GM20000 (cell line): ENCODE measurements at regions not wholly inside any gene's neighbourhood (a gene's known extent, or its start where the extent isn't known, plus 50 kb on each side); places are given as distances from the start of the nearest gene placed in this dataset.

Experiments
- DNase-seq: peaks from one replicate; pipeline ENCODE4 v3.0.0; 2012; ENCODE audit warnings: low spot score
- TF ChIP-seq, protein P1 (sequence below): IDR thresholded peaks from 2 replicates; pipeline ENCODE4 v1.5.1; 2012; ENCODE audit warnings: mild to moderate bottlenecking, control low read depth; ENCODE audit errors: extremely low read depth, missing control alignments

DNA sequence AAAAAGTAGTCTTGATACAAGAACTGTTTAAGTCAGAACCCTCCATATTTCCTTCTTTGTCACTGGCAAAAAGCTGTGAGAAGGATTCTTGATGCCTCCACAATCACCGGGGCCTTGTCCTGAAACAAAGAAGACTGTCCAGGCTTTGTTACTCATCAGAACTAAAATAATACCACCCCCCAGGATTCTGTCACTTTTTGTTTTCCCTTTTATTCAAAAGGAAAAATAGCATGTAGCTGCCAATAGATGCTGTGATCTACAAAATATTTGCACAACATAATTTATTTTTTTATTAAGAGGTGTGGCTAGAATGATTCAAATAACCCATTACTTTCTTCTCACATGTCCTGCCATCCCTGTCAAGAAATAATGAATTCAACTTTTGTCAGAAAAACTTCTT, 173.7 kb downstream of the LYPLAL1 start:
- TF ChIP-seq, protein P1, sequence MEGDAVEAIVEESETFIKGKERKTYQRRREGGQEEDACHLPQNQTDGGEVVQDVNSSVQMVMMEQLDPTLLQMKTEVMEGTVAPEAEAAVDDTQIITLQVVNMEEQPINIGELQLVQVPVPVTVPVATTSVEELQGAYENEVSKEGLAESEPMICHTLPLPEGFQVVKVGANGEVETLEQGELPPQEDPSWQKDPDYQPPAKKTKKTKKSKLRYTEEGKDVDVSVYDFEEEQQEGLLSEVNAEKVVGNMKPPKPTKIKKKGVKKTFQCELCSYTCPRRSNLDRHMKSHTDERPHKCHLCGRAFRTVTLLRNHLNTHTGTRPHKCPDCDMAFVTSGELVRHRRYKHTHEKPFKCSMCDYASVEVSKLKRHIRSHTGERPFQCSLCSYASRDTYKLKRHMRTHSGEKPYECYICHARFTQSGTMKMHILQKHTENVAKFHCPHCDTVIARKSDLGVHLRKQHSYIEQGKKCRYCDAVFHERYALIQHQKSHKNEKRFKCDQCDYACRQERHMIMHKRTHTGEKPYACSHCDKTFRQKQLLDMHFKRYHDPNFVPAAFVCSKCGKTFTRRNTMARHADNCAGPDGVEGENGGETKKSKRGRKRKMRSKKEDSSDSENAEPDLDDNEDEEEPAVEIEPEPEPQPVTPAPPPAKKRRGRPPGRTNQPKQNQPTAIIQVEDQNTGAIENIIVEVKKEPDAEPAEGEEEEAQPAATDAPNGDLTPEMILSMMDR = no peak
- DNase-seq = no peak

DNA sequence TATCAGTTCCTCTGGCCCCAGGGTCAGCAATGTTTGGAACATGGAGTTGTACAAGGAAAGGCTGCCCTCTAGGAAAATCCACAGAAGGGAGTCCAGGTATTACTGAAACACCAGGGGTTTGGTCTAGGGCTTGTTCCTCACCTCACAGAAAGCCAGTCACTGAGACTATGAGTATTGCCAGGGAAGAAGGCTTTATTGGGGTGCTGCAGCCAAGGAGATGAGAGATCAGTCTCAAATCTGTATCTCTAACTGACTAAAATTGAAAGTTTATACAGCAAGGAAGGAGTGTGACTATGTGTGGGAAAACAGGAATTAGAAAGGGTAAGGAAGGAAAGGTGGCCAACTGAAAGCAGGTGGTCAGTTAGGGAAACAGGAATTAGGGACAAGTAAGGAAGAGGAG, 172.3 kb downstream of the LYPLAL1 start:
- TF ChIP-seq, protein P1 = no peak

DNA sequence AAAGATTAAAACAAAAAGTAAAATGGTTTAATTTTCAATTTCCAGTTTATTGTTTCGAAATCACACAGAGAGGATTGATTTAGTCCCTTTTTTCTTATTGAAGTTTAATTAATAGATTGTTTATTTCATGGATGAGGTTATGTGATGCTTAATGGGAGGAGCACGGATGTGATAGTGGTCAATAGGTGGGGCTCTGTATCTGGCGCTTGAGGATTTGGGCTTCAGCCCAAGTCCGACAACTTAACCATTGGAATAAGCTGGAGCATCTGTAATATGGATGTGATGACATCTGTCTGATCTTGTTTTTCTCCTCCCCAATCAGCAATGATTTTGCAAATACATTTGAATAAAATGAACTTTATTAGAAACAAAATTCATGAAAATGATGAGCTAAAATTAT, 169.2 kb downstream of the LYPLAL1 start:
- TF ChIP-seq, protein P1 = no peak
- DNase-seq = no peak

More for the DNA sequence above, 172.3 kb downstream of the LYPLAL1 start:
- no peak for DNase-seq

DNA sequence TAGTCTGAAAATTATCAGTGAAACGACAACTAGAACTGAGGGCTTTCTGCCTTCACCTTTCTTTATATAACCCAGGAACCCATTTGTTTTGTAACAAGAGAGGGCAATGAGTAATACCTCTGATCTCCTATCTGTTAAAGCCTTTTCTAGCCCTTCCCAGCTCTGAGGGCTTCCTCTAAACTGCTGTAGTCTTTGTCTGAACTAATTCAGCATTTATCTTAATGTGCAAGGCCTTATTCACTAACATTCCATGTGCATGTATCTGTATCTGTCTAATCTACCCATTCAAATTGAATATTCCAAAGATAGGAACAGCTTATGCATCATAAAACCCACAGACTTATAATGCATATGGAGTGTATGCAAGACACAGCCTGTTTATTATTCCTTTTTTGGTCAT, 167.1 kb downstream of the LYPLAL1 start:
- DNase-seq = no peak
- TF ChIP-seq, protein P1 = no peak

DNA sequence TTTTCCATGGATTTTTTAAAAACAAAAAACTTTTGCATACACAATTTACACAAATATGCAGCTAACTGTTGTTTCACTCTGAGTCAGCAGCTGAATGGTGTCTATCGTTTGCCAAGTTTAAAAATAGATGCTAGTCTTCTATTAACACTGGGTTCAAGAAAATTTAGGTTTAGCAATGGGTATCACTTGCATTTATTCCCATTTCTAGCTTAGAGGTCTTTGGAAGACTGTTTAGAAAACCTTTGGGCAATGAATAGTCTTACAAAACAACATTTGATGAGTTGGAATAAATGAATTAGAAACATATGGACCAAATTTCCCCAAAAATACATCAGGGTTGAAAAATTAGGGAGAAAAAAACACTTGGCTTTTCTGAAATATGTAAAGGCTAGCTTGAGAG, 165.8 kb downstream of the LYPLAL1 start:
- no peak for DNase-seq
- TF ChIP-seq, protein P1 = no peak

DNA sequence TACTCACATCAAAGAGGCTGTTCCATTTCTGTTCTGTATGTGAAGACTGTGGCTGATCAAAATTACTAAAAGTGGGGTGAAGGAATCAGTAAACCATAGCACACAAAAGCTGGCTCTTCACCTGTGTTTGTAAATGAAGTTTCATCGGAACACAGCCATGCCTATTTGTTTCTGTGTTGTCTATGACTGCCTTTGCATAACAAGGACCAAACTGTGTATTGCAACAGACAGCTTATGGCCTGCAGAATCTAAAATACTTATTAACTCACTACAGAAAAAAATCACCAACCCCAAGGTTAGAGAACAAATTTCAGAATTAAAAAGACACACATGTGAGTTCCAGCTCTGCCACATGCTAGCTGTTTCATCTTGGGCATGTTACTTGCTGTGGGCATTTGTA, 163.9 kb downstream of the LYPLAL1 start:
- TF ChIP-seq, protein P1 = no peak

DNA sequence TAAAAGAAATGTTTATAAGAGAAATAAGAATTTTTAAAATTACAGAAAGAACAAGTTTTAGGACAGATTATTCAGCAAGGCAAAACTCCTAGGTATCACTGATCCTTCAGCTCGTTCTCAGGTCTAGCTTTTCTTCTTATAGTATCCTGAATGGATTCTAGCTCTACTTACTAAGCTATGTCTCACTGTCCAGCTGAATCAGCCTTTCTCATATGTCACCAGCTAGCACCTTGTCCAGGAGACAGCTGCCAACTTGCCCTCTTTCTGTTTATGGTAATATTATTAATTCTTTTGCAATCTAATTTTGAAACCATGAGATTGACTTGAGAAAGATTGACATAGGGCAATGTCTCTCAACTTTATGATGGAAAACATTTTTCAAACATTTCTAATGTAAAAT, 159.9 kb downstream of the LYPLAL1 start:
- TF ChIP-seq, protein P1 = no peak
- no peak for DNase-seq

More for the DNA sequence above, 163.9 kb downstream of the LYPLAL1 start:
- no peak for DNase-seq
